LNCAP (cell line): ENCODE measurements at regions not wholly inside any gene's neighbourhood (a gene's known extent, or its start where the extent isn't known, plus 50 kb on each side); places are given as distances from the start of the nearest gene placed in this dataset.

ENCODE experiments used
- CTCF ChIP-seq: fragments of 450-650 bp; IDR thresholded peaks from 2 replicates; pipeline ENCODE4 v1.5.1; 2017; ENCODE audit warnings: mild to moderate bottlenecking

- TF ChIP-seq CTCF: no peak
These were observed 188.1 kb upstream of the NSMCE3 start for GRCh38 chr15:29457729-29458128.

GRCh38 chr15:29456964-29457363 lies 187.3 kb upstream of the NSMCE3 start:
- no peak for TF ChIP-seq CTCF

- no peak for TF ChIP-seq CTCF
These were observed 186.6 kb upstream of the NSMCE3 start for GRCh38 chr15:29456255-29456654.

GRCh38 chr15:29455530-29455929 lies 185.9 kb upstream of the NSMCE3 start:
- no peak for TF ChIP-seq CTCF

- no peak for TF ChIP-seq CTCF
These were observed 185.4 kb upstream of the NSMCE3 start for GRCh38 chr15:29455055-29455454.

- no peak for TF ChIP-seq CTCF
These were observed 184.9 kb upstream of the NSMCE3 start for GRCh38 chr15:29454506-29454905.

- no peak for TF ChIP-seq CTCF
These were observed 183.5 kb upstream of the NSMCE3 start for GRCh38 chr15:29452881-29453731.
